GM19452 (cell line): ENCODE measurements at regions not wholly inside any gene's neighbourhood (a gene's known extent, or its start where the extent isn't known, plus 50 kb on each side); places are given as distances from the start of the nearest gene placed in this dataset.

ENCODE experiments used
- ATAC-seq: cut with Tn5 transposase; IDR thresholded peaks from one replicate; pipeline ENCODE4 v1.9.1; 2021; ENCODE audit not compliant: unreplicated experiment

GRCh38 chr14:76950055-76951020 is 78.2 kb downstream of the IRF2BPL start:
- ATAC-seq = no peak

DNA sequence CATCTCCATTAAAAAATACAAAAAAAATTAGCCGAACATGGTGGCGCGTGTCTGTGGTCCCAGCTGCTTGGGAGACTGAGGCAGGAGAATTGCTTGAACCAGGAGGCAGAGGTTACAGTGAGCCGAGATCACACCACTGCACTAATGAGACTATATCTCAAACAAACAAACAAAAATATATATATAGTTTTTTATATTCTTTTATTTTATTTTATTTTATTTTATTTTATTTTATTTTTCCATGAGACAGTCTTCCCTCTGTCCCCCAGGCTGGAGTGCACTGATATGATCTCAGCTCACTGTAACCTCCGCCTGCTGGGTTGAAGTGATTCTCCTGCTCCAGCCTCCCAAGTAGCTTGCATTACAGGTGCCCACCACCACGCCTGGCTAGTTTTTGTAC is 79.5 kb downstream of the IRF2BPL start:
- no peak for ATAC-seq

GRCh38 chr14:76948213-76948947 is 80.1 kb downstream of the IRF2BPL start:
- no peak for ATAC-seq

DNA sequence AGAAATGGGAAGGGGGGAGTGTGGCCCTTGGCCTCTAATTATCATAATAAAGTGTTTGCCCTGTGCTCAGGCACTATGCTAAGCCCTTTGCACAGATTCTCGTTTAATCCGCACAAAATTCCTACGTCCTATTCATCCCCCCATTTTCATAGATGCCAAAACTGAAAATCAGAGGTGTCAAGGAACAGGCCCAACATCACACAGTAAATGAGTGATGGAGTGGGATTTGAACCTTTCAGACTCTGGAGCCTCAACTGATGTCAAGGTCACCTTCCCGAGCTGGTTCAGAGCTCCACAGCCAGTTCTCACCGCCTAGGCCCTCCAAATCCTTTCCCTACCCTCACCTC is 80.7 kb downstream of the IRF2BPL start:
- ATAC-seq = no peak

GRCh38 chr14:76947078-76947837 is 81.2 kb downstream of the IRF2BPL start:
- peak; percentile 88 for ATAC-seq

DNA sequence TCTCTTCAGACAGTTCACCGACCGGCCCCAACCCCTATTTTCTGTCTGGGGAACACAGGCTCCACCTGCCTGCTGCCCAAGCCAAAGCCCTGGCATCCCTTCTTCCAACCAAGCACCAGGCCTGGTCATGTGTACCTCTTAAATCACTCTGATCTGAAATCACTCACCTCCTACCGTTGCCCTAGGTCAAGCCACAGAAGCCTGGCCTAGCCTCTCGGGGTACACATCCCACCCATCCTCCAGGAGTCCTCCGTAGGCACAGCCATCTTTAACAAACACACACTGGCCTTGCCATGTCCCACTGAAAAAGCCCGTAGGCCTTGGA is 81.8 kb downstream of the IRF2BPL start:
- peak; percentile 26 for ATAC-seq

DNA sequence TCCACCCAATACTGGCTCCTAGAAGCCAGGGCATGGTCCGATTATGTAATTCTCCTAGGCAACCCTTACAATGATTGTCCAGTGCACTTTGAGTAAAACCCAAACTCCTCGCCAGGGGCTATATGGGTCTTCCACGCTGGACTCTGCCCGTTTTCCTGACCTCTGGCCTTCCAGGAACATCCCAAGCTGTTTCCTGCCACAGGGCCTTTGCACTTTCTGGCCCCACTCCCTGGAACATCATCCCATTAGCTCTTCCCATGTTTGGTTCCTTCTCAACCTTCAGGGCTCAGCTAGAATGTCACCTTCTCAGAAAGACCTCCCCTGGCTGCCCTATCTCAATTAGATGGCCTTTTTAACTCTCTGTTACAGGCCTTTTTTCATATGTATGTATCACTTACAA is 85.4 kb downstream of the IRF2BPL start:
- ATAC-seq = no peak

- no peak for ATAC-seq
These were observed 86.3 kb downstream of the IRF2BPL start for GRCh38 chr14:76941946-76942805.

GRCh38 chr14:76941544-76941943 is 87.0 kb downstream of the IRF2BPL start:
- ATAC-seq = no peak

GRCh38 chr14:76940021-76940760 is 88.3 kb downstream of the IRF2BPL start:
- ATAC-seq = no peak

DNA sequence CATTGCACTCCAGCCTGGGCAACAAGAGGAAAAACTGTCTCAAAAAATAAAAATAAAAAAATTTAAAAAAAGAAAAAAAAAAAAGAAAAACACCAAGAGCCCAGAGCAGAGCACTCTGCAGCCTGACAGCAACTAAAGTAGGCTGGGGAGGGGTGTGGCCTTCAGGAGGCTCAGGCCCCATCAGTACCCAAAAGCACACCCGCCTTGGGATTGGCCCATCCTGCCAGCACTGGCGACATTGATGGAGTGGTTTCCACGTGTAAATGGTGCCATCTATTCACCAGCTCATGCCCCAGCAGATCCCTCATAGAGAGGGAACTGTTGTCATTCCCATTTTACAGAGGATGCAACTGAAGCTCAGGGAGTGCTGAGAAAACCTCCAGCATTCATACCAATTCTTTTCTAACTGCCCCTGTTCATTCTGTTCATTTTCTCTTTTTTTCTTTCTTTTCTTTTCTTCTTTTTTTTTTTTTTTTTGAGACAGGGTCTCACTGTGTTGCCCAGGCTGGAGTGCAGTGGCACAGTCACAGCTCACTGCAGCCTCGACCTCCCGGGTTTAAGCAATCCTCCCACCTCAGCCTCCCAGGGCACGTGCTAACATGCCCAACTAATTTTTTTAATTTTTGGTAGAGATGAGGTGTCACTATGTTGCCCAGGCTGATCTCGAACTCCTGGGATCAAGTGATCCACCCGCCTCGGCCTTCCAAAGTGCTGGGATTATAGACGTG is 89.3 kb downstream of the IRF2BPL start:
- ATAC-seq = no peak

- no peak for ATAC-seq
These were observed 90.4 kb downstream of the IRF2BPL start for GRCh38 chr14:76938092-76938500.

DNA sequence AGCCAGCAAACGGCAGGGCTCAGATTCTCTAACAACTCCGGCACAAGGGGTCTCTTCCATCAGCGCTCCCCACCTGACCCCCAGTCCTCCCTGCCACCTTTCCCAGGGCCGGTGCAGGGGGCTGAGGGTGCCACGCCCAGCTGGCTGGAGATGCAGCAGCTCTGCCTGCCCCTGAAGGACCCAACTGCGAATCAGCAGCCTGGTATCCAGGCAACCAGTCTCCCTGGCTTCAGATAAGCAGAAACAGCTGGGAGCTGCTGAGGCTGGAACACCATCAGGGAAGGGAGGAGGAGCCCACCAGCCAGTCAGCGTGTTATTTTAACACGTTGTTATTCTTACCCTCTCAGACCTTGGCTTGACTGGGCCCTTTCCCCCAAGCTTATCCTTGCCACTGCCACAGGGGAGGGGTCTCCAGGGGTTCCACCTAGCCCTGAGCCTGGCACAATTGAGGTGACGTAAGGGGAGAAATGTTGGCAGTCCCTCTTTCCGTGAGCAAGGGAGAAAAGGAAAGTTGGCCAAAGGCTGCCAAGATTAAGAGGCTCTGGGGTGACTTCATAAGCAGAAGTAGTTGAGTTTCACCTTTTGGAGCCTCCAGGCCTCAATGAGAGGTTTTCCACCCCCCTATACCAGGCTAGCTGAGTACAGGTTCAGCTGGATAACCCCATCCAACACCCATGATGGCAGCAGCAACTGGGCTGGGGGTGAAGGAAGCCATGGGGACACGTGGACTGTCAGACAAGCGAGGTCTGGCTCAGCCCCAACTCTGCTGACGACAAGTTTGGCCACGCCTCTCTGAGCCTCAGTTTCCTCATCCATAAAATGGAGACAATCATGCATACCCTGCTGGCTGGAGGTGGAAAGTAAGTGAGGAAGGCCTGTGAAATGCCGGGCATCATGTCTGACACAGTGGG is 91.1 kb downstream of the IRF2BPL start:
- ATAC-seq = no peak

GRCh38 chr14:76936483-76936882 is 92.0 kb downstream of the IRF2BPL start:
- ATAC-seq = no peak

DNA sequence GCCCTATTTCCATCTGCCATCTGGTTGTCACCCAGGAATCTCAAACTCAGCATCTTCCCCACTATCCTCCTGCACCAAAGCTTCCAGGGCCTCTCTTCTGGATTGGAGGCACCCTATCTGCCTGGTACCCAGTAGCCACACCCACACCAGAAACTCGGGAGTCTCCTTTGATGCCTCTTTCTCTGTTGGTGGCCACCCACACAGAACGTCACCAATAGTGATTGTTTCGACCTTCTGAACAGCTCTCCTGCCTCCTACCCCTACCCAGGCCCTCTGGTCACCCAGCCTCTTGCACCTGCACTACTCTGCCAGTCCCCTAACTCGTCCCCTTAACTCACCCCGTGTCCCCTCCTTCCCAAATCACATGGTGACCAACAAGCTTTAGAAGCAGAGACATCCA is 95.0 kb downstream of the IRF2BPL start:
- no peak for ATAC-seq

- ATAC-seq = no peak
These were observed 96.7 kb downstream of the IRF2BPL start for GRCh38 chr14:76931631-76932402.

DNA sequence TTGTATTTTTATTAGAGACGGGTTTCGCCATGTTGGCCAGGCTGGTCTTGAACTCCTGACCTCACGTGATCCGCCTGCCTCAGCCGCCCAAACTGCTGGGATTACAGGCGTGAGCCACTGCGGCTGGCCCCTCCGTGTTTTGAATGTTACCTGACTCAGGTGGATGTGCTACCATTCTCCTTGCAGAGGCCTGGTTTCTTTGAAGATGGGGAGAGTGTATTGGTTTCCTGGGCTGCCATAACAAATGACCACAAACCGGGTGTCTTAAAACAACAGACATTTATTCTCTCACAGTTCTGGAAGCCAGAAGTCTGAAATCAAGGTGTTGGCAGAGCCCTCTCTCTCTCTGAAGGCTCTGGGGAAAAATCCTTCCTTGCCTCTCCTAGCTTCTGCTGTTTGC is 98.0 kb downstream of the IRF2BPL start:
- no peak for ATAC-seq

DNA sequence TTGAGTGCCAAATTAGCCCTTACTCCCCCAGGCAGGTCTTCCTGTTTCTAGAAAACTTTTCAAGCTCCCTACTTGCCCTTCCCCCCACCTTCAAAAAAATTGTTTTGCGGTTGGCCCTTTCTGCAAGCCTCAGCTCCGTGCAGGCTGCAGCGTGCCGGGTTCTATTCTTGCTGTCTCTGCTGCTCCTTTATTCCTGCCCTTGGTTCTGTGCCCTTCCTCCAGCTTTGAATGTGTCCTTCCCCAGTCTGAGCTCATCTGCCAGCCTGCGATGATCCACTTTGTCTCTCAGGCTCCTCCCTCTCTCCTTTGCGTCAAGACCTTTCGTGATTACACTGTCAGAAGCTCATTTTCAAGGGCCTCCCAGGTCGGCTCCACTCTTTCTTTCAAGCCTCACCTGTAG is 98.6 kb downstream of the IRF2BPL start:
- no peak for ATAC-seq
